Peyer's patch (tissue), 4 donors: ENCODE measurements at regions not wholly inside any gene's neighbourhood (a gene's known extent, or its start where the extent isn't known, plus 50 kb on each side); places are given as distances from the start of the nearest gene placed in this dataset.

Experiments used
- CTCF ChIP-seq, 6 experiments: fragments of 450-650 bp in 4 of 6; fragments of 200-600 bp in 2 of 6; sonication (generic) in 1 of 6; IDR thresholded peaks; one replicate each; pipeline ENCODE4 v1.5.1; 2017 to 2019; ENCODE audit warnings: antibody characterized with exemption in 6 of 6, mild to moderate bottlenecking in 3 of 6, moderate library complexity in 1 of 6
- POLR2A ChIP-seq, 2 donors: fragments of 450-650 bp; IDR thresholded peaks; one replicate each; pipeline ENCODE4 v1.5.1; 2017; ENCODE audit warnings: antibody characterized with exemption in 2 of 2, mild to moderate bottlenecking in 2 of 2, moderate library complexity in 2 of 2

DNA sequence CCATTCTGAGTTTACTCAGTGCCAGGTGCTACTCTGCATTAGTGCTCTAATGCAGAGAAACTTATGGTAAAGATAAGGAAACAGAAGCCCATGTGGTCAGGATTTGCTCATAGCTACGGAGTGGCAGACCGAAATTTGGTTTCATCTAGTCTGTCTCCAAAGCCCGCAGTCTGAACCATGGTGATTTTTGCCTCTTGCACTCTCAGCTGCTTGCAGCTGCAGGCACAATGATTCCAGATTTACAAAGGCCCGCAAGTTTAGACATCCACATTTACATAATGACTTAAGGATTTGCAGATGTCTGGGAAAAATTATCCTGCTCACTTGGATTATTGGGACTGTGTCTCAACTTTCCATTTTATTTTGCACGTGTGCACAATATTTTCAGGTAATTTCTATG, 161.3 kb upstream of the KCNJ6 start:
- no peak for TF ChIP-seq POLR2A (IDR thresholded peaks at IDR 0.05)
- TF ChIP-seq CTCF (IDR thresholded peaks at IDR 0.05): no peak
